ENCODE measurements at regions not wholly inside any gene's neighbourhood (a gene's known extent, or its start where the extent isn't known, plus 50 kb on each side); places are given as distances from the start of the nearest gene placed in this dataset.

DNA sequence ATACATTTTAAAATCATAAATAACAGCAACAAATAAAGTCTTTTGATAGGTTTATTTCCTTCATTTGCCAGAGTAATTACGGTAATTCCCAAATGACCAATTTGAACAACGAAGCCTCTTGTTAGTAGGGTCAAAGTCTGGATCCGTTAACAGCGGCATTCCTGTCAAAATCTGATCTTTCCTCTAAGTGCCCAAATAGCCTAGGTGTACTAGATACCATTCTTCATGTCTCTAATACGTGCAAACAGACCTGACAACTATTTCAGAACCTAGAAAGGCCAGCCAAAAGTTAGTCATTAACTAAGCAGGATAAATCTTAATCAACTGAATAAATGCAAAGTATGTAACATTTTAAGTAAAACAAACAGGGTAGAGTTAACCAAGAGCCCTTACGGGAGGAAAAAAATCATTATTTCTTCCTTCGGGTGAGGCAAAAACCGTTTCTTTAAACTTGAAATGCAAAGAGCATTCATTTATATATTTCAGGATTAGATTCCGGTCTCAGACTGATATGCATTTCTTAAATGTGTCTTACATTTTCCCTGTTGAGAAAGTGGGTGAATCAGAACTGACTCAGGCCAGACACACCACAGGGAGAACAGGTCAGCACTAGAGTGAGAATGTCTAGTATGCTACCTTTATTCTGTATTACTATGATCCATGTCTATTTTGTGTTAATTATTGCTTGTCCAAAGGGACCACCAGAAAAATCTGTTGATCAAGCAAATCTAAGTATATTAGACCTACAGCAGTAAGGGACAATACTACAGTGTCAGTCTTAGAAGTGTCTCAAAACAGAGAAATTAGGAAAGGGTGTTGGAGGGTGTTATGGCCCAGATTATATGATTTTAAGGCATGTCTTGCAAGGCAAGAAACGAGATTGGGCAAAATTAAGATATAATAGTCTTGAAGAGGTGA lies 141.5 kb upstream of the NDUFV2 start:
- CTCF ChIA-PET = interaction anchor here (1.7 kb wide), 1 partner anchor 22 kb away, joined by 5 read pairs; no protein-coding TSS in a partner anchor
- DNase-seq (ENCODE audit: low read depth) = no peak
- TF ChIP-seq, protein P1, sequence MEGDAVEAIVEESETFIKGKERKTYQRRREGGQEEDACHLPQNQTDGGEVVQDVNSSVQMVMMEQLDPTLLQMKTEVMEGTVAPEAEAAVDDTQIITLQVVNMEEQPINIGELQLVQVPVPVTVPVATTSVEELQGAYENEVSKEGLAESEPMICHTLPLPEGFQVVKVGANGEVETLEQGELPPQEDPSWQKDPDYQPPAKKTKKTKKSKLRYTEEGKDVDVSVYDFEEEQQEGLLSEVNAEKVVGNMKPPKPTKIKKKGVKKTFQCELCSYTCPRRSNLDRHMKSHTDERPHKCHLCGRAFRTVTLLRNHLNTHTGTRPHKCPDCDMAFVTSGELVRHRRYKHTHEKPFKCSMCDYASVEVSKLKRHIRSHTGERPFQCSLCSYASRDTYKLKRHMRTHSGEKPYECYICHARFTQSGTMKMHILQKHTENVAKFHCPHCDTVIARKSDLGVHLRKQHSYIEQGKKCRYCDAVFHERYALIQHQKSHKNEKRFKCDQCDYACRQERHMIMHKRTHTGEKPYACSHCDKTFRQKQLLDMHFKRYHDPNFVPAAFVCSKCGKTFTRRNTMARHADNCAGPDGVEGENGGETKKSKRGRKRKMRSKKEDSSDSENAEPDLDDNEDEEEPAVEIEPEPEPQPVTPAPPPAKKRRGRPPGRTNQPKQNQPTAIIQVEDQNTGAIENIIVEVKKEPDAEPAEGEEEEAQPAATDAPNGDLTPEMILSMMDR (IDR thresholded peaks at IDR 0.05; ENCODE audit: insufficient read depth, low read depth, low read length) = no peak
- no peaks in the 10 kb centered on the region for H3K36me3 ChIP-seq (ENCODE audit: control insufficient read depth, insufficient read depth, low read length)
- no peaks in the 10 kb centered on the region for H3K27me3 ChIP-seq (ENCODE audit: control insufficient read depth, insufficient read depth, low read length)
- H3K4me3 ChIP-seq (ENCODE audit: low read depth, low read length) = no peak overlapping the region
- POLR2A ChIA-PET = no interaction called here

DNA sequence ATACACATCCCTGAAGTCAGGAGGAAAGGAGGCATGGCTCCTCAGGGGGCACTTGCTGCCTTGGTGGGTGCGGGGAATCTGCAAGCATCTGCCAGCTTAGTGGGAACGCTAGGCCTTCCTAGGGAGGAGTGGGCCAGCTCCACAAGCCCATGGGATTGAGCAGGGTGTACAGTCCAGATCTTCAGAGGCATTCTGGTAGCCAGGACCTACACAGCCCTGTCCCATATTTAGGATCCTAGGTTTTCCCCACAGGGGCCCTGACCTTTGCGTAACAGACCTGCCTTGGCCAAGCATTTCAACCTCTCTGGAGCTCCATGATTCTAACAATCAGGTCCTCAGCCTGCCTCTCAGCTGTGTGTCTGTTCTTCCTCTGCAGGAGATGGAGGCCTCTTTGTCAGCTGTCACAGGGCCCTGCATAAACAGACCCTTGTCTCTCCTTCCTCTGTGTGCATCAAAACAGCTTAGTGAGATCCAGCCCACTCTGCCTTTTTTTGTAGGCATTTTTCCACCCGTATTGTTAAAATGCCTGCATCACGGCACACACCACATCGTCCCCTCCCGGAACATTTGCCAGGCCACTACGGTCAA lies 140.2 kb upstream of the NDUFV2 start:
- H3K27me3 ChIP-seq (ENCODE audit: control insufficient read depth, insufficient read depth, low read length) = no peaks in the 10 kb centered on the region
- no peak for DNase-seq (ENCODE audit: low read depth)
- H3K36me3 ChIP-seq (ENCODE audit: control insufficient read depth, insufficient read depth, low read length) = no peaks in the 10 kb centered on the region
- TF ChIP-seq, protein P1 (IDR thresholded peaks at IDR 0.05; ENCODE audit: insufficient read depth, low read depth, low read length) = no peak
- ChIA-PET POLR2A (no interaction called here), CTCF (interaction anchor here (0.9 to 1.7 kb wide), 2 partner anchors 12 to 21 kb away, joined by 3 to 5 read pairs; no protein-coding TSS in a partner anchor)
- H3K4me3 ChIP-seq (ENCODE audit: low read depth, low read length) = no peak overlapping the region

DNA sequence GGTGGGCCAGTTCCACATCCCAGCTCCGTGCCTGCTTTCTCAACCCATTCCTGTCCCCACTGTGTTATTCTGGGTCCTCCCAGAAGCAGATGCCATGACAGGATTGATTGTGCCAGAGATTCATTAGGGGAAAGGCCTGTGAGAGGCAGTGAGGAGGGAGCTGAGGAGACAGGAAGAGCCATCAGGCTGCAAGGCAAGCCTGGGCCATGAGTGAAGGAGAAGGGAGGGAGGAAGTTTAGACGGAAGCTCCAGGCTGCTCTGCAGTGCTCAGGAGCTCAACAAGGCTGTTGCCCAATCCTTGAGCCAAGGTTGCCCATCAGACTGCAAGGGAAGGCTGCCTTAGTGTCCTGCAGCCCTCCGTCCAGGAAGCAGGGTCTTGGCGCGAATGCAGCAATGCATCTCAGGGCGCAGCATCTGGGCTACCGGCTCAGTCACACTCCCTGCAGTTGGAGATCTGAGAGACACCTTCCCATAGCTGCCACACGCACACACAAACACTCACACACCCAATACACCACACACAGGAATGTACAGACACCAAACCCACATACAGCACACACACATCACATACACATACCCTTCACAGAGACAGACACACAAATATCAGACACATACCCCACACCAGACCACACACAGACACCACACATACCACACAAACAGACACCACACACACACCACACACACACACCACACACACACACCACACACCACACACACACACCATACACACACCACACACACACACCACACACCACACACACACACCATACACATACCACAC lies 139.5 kb upstream of the NDUFV2 start:
- POLR2A ChIA-PET = no interaction called here
- Histone ChIP-seq H3K27me3 (ENCODE audit: control insufficient read depth, insufficient read depth, low read length) (no peaks in the 10 kb centered on the region), H3K36me3 (ENCODE audit: control insufficient read depth, insufficient read depth, low read length) (no peaks in the 10 kb centered on the region), H3K4me3 (ENCODE audit: low read depth, low read length) (no peak overlapping the region)
- DNase-seq (ENCODE audit: low read depth) = no peak
- CTCF ChIA-PET = interaction anchor here (0.9 to 1.7 kb wide), 2 partner anchors 13 to 20 kb away, joined by 3 to 5 read pairs; no protein-coding TSS in a partner anchor
- TF ChIP-seq, protein P1 (IDR thresholded peaks at IDR 0.05; ENCODE audit: insufficient read depth, low read depth, low read length) = no peak

DNA sequence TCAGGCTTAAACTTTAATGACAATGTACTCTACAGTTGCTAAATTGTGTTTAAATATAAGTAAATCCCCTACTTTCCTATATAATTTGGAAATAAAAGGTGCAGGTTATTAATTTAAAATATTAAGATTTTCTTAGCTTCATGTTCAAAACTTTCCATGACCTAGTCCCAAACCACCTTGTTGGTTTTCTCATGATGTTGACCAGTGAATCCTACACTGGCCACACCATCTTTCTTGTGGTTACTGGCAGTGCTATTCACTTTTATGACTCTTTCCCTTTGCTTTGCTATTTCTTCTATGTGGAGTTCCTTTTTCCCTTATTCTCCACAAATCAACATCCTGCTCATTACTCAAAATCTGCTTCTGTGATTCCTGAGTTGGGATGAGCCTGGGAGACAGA lies 138.6 kb upstream of the NDUFV2 start:
- Histone ChIP-seq H3K36me3 (ENCODE audit: control insufficient read depth, insufficient read depth, low read length) (no peaks in the 10 kb centered on the region), H3K27me3 (ENCODE audit: control insufficient read depth, insufficient read depth, low read length) (no peaks in the 10 kb centered on the region), H3K4me3 (ENCODE audit: low read depth, low read length) (no peak overlapping the region)
- ChIA-PET POLR2A (no interaction called here), CTCF (interaction anchor here (0.6 kb wide), 1 partner anchor 19 kb away, joined by 3 read pairs; no protein-coding TSS in a partner anchor)
- DNase-seq (ENCODE audit: low read depth) = no peak
- TF ChIP-seq, protein P1 (IDR thresholded peaks at IDR 0.05; ENCODE audit: insufficient read depth, low read depth, low read length) = no peak

All from BJ (cell line).